GM19468 (cell line): ENCODE measurements at regions not wholly inside any gene's neighbourhood (a gene's known extent, or its start where the extent isn't known, plus 50 kb on each side); places are given as distances from the start of the nearest gene placed in this dataset.

Experiments used
- ATAC-seq: cut with Tn5 transposase; IDR thresholded peaks from one replicate; pipeline ENCODE4 v1.9.1; 2021; ENCODE audit warnings: mild to moderate bottlenecking, moderate library complexity, moderate number of reproducible peaks; ENCODE audit not compliant: unreplicated experiment; ENCODE audit errors: extremely low read depth

DNA sequence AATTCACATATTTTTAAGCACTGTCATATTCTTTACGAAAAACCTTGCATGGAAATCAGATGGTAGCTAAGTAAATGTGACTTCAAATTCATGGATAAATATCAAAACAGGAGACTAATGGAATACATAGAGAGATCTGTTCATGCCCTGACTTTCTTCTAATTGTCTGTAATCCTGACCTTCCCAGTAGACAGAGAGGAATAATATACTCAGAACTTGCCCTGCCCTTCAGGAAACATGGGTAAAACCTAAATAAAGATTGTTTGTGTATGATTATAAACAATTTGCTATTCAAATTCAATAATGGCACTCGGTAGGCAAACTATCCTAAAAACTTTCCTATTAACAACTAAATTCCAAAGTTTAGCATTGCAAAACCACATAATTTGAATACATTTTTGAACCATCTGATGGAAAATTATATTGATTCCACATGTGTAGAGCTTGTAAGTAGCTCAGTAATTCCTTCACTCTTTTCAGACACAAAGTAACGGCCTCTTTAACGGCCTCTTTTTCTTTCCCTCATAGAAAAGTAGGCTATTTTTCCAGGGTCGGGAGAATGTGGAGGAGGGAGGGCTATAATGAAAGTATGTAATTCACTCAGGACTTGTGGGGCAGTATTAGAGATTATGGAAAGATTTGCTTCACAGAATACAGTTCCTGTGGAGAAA is 227.6 kb downstream of the ALDH8A1 start:
- ATAC-seq: no peak

GRCh38 chr6:134721060-134721405 is 228.9 kb downstream of the ALDH8A1 start:
- no peak for ATAC-seq

DNA sequence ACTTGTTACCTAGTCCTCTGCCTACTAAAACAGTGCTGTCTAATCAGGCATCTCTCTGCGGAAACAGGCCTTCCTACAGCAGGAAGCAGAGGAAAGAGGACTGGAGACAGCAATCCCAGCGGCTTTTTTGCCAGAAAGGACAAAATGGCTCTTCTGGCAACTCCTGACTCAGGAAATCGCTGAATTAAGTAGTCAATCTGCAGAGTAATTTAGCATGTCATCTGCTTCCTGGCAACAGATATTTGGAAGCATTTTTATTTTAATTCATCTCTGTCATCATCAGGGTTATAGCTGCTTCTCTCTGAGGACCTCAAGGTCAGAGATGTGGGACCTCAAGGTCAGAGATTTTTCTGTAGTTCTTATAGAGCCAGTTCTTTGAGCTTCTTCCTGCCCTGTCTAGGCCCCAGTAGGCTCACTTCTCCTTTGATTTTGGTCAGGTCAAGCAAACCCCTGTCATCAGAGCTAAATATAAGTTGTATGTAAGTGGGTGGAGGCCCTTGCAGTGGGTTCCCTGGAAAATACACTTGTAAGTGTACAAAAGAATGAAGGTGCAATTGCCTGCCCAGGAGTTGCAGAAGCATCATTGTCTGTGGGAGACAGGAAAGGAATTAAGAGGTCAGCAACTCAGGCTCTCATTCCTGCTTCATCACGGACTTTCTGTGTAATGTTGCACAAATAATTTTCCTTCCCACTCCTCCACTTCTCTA is 229.4 kb downstream of the ALDH8A1 start:
- ATAC-seq: no peak

DNA sequence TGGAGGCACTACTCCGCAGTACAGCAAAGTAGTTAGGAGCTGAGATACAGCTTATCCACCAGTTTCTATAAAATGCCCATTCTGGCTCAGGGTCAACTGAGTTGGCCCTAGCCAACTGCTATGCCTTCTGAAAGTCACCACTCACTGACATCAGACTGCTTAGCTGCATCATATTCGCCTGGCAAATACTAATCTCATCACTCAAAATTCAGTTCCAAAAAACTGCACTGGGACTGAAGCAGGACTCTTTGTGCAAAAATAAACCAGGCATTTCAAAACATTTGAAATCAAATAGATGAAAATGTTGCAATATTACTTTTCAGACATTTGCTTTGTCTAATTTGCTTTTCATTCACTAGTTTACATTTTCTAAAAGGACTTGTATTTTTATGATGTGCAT is 230.0 kb downstream of the ALDH8A1 start:
- no peak for ATAC-seq

DNA sequence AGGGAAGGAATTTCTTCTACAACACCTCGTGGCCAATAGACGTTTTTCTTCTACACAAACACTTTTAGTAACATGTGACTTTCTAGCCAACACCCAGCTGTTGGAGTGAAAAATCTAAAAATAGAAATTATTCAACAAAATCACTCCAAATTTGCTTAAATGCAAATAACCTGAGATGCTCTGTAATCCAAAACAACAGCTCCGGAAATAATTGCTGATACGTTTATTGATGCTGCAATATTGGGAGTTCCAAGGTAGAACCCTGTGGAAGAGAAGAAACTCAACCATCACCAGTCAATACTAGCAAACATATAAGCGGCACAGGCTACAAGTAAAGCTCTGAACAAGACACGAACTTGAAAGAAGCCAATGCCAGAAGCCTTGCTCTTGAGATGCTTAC is 230.6 kb downstream of the ALDH8A1 start:
- ATAC-seq: no peak

- no peak for ATAC-seq
Observed at GRCh38 chr6:134714679-134715078, 235.2 kb downstream of the ALDH8A1 start.

DNA sequence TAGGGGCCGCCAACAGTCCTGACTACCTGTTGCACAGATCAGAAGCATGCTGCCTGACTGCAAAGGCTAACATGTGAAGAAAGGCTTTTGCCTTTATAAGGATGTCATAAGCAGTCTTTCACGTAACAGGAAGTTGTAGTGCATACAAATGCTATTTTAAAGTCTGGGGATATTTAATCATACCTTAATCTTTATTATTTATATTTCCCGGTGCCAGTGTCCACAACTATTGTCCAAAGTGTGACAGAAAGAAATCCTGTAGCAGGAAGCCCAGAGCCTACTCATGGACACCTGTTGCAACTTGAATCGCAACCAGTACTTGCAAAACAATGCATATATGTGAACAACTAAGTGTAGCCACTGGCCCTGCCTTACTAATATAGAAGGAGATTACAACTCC is 235.8 kb downstream of the ALDH8A1 start:
- no peak for ATAC-seq

DNA sequence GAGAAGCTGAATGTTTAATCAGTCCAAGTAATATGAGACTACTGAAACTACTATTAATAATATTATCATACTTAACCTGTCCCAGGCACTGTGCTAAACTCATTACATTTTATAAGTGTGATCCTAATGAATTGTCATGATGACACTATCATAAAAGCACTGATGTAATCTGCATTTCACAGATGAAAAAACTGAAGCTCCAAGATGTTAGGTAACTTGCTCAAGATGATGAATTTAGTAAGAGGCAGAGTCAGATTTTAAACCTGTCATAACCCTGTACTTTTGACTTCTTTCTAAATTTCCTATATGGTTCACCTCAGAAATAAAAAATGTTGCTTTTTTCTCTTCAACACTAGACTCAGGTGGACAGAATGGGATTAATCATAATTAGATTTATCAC is 237.6 kb downstream of the ALDH8A1 start:
- ATAC-seq: no peak

- ATAC-seq: no peak
Observed at GRCh38 chr6:134708079-134708478, 241.8 kb downstream of the ALDH8A1 start.

- ATAC-seq: no peak
Observed at GRCh38 chr6:134707342-134708031, 242.4 kb downstream of the ALDH8A1 start.

- no peak for ATAC-seq
Observed at GRCh38 chr6:134706806-134707205, 243.1 kb downstream of the ALDH8A1 start.

DNA sequence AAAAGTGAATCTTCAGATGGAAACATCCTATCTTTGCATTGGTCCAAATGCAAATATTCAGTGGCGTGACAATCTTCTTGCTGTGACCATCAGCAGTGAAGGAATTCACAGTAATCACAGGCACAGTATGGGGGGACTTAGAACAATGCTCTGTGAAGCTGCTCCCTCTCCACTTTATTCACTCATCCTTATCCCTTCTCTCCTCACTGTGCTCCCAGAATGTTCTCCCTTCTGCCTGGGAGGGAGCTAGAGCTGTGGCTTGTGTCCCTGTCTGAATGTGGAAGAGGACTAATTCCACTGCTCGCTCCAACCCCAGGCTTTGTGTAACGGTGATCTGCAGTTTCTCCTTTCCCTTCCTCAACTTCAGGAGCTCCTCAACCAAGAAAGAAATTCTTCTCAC is 243.7 kb downstream of the ALDH8A1 start:
- no peak for ATAC-seq

DNA sequence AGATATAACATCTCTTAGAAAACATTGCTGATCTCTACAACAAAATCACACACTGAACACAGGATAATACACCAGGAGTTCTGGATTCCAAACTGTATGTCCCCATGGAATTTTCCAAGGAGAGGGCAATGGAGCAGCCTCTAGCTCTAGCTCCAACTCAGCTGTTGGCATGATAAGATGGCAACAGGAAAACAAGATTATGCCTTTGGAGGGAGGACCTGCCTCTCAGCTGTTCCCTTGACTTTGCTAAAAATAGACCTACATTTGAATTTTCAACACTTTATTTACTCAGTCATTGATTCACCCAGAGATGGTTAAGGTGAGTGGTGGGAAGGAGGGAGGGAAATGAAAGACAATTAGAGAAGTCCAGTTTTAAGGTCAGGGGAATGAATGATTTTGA is 246.7 kb downstream of the ALDH8A1 start:
- ATAC-seq: no peak

- no peak for ATAC-seq
Observed at GRCh38 chr6:134702279-134702678, 247.6 kb downstream of the ALDH8A1 start.

DNA sequence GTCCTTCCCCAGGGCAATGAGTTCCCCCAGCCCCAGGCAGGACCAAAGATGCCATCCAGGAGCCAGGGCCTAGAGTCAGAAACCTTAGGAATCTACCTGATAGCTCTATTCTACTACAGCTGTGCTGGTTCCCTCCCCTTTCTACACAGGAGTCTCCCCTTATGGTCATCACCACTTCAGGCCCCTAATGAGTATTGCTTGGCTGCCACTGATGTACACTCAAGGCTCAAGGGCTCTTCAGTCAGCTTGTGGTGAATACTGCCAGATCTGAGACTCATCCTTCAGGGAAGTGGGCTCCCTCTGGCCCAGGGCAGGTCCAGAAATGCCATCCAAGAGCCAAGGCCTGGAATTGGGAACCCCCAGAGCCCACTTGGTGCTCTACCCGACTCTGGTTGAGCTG is 248.6 kb downstream of the ALDH8A1 start:
- ATAC-seq: no peak

DNA sequence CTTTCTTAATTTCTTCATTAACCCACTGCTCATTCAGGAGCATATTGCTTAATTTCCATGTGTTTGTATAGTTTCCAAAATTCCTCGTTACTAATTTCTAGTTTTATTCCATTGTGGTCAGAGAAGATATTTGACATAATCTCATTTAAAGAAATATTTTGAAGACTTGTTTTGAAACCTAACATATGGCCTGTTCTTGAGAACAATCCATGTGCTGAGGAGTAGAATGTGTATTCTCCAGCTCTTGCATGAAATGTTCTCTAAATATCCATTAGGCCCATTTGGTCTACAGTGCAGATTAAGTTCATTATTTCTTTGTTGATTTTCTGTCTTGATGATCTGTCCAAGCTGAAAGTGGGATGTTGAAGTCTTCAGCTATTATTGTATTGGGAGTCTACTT is 251.7 kb downstream of the ALDH8A1 start:
- ATAC-seq: no peak

- ATAC-seq: no peak
Observed at GRCh38 chr6:134692008-134692407, 257.9 kb downstream of the ALDH8A1 start.

DNA sequence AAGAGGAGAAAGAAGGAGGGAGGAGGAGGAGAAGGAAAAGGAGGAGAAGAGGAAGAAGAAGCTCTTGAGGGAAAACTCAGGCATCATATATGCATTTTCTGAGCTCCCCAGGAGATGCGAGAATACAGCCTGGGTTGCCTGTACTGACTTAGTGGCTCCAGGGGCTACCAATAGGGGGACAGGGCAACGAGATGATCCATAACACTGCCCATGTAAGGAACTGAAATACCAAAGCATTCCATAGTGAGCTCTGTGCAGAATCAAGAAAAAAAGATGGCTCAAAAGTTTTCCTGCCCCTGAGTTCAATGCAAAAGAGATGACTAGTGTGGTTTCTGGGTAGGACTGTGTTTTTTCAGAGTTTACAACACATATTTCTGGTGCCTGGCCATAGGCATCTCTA is 258.7 kb downstream of the ALDH8A1 start:
- no peak for ATAC-seq

- no peak for ATAC-seq
Observed at GRCh38 chr6:134690048-134690447, 259.9 kb downstream of the ALDH8A1 start.

GRCh38 chr6:134689641-134690040 is 260.3 kb downstream of the ALDH8A1 start:
- no peak for ATAC-seq

DNA sequence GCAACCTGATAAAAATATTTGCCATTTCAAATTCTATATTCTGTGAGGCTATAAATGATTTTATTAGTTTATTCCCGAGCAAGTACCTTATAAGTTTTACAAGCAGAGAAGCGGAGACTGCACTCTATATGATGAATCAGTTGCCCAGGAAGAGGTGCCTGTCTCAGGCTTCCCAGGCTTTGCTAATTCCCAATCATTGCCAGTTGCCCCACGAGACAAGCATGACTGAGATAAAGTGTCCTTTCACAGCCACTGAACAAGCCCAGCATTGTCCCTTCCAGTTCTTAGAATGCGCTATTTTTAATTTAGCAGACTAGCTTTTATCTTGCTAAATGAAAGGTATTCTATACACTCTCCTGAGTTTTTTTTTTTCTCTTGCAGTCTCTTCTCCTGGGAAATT is 260.7 kb downstream of the ALDH8A1 start:
- ATAC-seq: no peak

DNA sequence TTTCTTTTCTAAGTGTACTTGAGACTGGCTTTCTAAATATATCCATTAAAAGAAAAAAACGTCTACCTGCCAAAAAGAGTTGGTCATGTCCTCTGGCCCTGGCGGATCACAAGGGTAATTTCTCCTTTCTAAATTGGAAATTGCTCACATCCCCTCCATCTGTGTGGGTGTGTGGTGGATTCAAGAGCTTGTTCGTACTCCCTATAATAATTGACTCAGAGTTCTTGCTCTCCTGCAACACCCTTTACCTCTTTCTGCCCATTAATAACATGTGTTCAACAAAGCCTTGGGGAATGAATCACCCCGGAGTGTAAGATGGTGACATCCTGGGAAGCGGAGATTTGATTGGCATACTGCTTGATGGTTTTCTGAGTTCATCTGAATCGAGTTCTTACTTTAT is 263.8 kb downstream of the ALDH8A1 start:
- ATAC-seq: no peak
